GM21423 (cell line): ENCODE measurements at regions not wholly inside any gene's neighbourhood (a gene's known extent, or its start where the extent isn't known, plus 50 kb on each side); places are given as distances from the start of the nearest gene placed in this dataset.

Source experiments
- ATAC-seq: cut with Tn5 transposase; IDR thresholded peaks from one replicate; pipeline ENCODE4 v1.9.1; 2021; ENCODE audit warnings: mild to moderate bottlenecking, moderate library complexity; ENCODE audit not compliant: unreplicated experiment

DNA sequence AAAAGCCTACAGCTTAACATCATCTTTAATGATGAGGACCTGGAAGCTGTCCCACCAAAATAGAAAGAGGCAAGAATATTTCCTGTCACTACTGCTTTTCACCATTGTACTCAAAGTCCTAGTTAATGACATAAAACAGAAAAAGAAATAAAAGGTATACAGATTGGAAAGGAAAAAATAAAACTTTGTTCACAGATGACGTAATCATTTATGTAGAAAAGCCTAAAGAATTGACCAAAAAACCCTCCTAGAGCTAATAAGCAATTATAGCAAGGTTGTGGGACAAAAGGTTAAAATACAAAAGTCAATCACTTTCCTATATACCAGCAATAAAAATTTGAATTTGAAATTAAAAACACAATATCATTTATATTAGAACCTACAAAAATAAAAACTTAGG lies 97.2 kb upstream of the MDGA2 start:
- ATAC-seq, result no peak

DNA sequence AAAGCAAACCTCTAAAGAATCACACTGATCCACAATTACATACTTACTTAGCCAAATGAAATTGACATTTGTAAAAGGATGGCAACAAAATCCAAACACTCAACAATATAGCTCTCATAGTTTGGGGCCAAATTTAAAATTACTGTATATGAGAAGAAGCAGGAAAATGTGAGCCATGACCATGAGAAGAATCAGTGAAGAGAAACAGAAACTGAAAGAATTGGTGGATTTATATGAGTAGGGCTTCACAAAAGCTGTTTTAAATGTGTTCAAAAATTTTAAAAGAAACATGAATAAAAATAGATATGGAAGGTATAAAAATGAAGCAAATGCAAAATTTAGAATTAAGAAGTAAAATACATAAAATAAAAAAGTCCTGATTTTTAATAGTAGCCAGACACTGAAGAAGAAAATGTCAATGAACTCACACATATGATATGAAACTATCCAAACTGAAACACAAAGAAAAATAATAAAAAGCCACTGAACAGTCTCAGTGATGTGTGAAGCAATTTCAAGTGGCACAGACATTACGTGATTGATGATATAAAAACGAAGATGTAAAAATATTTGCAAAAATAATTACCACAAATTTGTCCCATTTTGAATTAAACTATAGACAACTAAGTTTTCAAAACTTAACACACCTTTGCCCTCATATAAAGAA lies 87.9 kb upstream of the MDGA2 start:
- ATAC-seq, result no peak

DNA sequence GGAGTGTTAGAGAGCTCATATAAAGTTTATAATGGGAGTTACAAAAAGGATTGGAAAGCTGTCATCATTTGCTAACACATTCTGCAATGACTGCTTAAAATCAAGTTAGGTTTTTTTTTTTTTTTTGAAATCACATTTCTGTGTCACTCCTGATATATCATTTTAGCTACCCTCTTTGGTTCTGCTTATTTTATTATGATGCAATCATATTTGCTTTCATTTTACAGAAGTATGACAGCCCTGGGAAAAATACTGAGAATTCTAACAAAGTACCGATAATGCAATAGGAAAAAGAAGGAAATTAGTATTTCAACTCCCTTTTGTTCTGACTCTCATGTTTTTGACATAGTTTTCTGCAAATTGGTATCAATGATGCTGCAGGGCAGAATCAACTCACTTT lies 71.6 kb upstream of the MDGA2 start:
- no peak for ATAC-seq

DNA sequence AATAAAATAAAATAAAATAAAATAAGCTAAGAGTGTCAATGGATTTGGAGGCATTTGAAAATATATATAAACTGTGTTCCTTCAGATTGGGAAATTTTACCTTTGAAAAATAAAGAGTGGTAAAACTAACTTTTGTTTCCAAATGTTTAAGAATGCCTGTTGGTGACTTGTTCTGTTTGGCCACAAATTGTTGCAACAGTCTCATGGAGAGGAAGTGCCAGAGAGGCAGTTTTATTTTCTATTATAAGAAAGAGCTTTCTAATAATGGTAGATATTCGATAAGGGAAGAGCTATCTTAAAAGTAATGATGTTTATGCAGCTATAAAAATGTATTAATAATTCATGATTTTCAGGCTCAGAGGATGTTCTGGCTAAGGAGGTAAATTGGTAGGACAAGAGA lies 68.8 kb upstream of the MDGA2 start:
- no peak for ATAC-seq

DNA sequence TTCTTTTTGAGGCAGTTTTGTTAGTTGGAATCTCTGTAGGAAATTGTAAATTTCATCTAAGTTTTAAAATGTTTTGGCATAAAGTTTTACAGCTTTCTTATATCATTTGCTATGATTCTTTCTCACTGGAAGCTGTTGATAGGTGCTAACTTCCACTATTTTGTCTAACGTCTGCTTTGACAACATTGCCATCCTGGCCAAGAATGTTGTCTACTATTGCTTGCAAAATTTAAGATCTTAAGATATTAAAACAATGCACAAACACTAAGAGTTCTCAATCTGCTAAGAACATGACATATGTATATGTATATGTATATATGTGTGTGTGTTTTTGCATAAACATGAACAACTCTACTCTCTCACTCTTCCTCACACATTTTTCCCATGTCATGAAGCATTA lies 64.1 kb upstream of the MDGA2 start:
- ATAC-seq, result no peak

DNA sequence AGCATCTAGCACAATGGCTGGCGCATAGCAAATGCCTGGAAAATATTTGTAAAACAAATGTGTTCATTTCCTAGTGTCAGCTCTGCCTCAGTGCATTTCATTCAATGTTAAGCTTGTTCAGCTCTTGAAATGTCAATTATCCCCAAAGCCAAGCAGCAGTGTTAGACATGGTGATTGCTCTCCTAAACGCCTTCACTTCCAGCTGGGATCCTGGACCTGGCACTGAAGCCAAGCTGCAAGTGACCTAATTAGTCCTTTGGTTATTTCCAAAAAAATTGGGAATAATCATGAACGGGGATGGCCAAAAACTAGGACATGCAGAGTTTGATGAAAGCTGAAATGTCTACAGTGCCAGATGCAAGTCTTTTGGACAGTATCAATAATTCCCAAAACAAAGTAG lies 54.9 kb upstream of the MDGA2 start:
- ATAC-seq, result no peak
